Lung microvascular endothelial cell (primary cell): ENCODE measurements at regions not wholly inside any gene's neighbourhood (a gene's known extent, or its start where the extent isn't known, plus 50 kb on each side); places are given as distances from the start of the nearest gene placed in this dataset.

Experiments
- DNase-seq, 2 donors: peaks; one replicate each; pipeline versions ENCODE4 v3.0.0 to v3.0.0-alpha.2; 2010; ENCODE audit warnings: low read depth in 2 of 2

DNA sequence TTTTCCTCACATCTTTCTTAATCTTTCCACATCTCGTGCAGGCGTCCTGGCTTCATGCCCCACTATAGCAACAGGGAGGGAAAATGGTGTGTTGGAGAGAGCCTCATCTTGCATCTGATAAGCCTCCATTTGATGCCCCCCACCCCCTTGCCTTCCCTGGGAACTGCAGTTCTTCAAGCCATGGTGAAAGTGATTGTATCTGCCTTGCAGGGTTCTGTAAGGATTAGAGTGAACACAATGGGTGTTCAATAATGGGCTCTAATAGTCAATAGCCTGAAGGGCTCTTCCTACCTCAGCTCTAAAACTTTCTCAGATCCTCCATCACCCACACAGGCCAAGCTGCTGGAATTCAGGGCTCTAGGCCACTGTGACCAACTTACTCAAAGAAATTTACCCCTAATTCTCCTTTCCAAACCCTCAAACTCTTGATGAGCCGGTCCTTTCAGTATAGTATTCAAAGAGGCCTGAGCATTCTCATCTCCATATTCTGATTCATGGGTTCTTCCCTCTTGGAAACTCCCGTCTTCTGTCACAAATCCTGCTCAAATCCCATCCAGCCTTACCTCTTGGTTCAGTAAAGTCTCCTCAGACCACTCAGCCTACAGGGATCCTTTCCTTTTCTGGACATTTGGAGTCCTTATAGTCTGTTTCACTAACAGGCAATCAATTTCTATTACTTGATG lies 128.3 kb upstream of the TRIM2 start:
- no peak for DNase-seq

DNA sequence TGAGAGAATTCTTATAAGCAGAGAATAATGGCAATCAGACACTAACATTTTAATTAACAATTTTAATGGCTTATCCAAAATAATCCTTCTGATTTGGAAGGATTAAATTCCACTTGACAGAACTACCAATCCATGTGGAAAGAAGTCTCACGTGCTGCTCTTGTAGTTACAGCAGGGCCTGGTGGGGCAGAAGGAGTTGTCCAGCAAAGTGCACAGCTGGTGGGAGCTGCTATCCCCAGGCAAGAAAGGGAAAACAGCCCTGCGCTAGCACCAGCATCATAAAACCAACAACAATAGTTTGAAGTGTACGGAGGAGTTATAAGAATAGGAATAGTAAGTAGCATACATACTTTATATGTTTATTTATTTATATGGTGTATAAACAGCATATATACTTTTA lies 127.4 kb upstream of the TRIM2 start:
- no peak for DNase-seq

DNA sequence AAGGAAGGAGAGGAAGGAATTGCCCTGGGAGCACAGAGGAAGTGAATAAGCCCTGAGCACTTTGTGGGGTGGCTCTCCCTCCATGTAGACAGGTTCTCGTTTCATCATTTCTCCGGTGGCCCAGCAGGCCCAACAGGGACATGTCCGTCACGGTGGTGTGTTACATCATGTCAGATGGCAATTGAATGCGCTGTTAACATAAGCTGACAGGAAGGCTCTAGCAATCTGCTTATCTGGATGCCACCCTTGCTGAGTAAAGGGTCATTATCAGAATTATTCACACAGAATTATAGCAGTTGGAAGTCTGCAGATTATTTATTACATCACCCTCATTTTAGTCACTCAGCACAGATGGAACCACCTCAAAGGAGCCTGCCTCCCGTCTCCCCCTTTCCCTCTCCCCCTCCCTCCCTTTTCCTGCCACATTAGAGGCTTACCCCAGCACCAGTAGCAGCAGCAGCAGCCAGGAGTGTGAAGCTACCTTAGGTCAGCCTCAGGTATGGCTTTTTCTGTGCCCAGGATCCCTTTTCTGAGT lies 124.3 kb upstream of the TRIM2 start:
- peak in 1 of 2 donors; percentile 28 for DNase-seq

DNA sequence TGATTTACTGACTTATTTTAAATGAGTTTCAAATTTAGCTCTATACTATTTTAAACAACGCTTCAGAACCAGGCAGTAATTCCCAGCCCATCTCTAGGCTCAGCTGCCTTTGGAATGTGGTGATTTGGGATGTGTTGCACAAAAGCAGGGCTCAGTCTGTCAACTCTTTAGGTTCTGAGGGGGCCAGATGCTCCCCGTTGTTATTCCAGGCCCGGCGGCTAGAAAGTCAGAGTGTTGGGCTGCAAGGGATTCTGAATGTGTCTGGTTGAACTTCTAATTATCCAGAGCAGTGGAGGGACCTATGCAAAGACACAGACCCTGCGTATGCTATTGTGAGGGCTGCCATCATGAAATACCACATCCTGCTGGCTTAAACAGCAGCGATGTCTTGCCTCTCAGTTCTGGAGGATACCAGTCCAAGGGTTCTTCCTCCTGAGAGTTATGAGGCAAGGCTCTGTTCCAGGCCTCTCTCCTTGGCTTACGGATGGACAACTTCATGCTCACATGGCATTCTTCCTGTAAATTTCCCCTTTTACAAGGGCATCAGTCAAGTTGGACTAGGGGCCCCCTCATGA lies 123.2 kb upstream of the TRIM2 start:
- DNase-seq = no peak

DNA sequence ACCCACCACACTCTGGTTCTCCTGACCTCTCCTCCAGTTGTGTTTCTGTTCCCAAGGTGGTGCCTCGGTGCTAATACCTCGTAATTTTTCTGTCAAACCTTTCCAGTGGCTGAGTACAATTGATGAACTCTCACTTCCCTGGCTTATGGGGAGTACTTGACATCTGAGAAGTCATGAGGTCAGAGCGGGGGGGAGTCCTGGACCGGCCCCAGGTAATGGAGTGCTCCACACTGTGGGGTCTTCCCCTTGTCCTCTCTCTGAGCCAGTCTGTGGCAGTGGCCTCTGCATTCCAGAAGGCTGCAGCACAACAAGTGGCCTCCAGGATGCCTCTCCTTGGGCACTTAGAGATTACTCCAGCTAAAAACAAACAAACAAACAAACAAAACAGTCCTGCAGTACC lies 122.5 kb upstream of the TRIM2 start:
- no peak for DNase-seq

DNA sequence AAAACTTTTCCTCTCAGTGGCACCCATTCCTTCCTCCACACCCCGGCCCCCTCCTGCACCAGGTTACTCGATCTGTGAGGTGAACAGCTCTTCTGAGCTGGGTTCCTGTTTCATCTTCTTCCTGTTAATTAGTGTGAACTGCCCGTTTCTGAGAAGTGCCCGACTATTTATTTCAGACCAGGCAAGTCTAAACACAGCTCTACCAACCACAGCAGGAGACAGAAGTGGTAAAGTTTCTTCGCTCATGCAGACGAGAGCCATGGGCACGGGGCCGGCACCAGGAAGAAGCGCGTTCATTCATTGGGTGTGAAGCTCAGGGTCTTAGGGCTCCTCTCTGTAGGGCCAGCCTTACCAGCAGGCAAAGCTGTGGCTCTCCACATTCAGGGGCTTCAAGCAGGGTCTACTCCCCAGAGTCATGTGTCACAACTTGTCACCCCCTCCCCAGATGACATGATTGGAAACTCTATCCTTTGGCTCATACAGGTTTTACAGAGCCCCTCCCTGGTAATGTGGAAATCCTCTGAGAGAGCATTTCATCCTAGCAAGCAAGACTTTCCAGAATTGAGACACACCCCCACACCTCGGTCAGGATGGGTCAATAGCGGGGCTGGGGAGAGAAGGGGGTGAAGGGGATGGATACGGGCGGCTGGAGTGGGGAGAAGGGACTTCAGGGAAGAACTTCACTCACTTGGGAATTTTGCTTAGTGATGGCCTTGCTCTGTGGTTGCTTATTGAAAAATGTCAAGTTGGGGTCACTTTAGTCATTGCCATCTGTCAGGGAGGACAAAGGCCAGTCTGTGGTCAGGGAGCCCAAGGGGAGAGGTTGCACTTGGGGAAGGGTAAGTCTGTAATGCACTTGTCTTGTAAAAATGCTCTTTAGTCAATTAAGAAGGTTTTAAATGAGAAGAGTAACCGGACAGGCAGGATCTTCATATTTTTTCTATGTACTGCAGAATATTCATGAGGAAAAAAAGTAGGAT lies 121.6 kb upstream of the TRIM2 start:
- no peak for DNase-seq

DNA sequence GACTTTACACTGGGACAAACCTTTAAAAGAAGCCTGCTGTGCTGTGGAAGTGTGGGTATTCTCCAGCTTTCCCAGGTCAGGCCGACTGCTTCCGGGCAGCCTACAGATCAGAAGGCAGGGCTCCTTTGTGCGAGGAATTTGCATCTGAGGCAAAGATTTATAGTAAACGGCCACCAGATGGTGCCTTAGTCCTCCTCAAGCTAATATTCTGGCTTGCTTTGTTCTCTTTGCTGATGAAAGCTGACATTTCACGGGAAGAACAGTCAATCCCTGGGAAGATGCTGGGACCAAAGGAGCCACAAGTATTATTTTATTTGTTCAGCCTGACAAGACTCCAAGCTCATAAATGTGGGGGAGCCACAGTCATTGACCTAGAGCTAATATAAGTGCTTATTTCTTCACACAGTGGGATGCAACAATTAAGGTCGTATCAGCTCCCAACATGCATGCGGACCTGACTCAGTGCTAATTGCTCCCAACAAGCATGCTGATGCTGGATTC lies 120.7 kb upstream of the TRIM2 start:
- peak; percentile 76 to 79 for DNase-seq

DNA sequence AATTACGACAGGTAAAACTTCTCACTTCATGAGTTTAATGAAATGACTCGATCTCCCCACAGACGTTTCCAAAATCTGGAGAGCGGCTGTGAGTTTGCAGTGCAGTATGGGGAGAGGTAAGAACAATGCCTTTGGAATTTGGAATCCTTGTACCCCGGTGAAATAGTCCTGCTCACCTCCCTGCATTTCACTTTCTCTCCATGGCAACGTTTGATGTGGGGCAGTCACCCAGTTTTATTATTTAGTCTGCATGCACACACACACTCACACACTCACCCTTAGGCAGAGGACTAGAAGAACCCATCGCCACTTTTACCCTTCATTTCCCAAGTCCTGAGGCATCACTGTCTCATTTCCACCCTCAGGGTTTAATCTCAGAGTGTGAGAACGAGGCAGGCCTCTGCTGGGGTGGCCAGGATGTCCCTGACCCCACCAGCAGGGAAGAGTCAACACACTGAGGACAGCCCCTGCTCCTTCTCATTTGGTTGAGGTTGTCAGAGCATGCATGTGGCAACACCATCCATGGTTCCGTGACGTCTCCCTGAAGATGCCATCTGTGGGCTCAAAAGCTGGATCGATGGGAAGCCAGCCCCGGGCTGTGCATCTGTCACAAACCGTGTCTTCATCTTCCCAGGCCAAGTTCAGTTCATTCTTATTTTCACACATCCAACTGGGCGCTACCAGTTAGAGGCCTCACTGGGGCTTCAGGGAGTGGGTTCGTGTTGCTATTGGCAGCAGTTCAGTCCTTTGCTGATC lies 119.8 kb upstream of the TRIM2 start:
- no peak for DNase-seq

DNA sequence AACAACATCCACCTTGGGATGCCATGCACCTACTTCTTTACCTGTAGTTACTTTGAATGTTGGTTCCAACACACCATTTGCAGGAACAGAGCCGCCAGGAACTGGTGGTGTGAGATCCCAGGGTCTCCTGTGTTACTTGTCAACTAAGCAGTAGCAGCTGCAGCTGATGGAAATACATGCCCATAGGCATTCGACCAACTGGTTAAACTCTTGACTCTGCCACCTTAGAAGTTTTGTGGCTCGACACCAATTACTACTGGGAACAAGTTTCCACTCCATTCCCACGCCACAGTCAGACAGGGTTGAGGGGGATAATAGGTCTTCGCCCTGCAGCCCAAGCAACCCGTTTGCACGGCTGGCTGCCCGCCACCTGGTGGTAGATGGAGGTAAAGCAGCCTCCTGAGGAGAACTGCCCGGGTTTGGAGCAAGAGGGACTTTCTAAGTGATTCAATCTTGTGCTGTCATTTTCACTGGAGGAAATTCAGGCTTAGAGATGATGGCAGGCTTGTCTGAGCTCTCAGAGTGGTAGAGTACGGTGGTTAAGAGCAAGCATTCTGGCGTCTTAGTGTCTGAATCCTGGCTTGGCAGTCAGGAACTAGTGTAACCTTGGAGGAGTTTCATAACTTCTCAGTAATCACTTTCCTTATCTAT lies 119.1 kb upstream of the TRIM2 start:
- DNase-seq = peak; percentile 68 to 75

DNA sequence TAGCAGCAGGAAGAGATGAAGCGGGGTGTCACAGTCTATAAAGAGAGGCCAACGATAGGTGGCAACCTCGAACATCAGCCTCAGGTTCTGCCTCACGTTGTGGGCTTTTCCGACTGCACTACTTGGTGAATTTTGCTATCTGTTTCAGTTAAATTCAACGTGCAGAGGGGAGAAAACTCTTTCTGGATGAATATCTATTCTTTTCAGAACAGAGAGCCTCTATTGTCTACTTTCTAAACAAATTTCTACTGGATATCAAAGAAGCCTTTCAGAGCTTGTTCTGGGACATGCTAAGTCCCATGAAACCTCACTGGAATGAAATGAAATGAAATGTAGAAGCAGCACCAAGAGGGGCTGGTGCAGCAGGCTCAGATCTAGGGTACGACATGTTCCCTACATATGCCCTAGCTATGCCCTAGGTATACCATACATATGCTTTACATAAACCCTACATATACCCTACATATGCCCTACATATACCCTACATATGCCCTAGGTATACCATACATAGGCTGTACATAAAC lies 116.5 kb upstream of the TRIM2 start:
- no peak for DNase-seq

DNA sequence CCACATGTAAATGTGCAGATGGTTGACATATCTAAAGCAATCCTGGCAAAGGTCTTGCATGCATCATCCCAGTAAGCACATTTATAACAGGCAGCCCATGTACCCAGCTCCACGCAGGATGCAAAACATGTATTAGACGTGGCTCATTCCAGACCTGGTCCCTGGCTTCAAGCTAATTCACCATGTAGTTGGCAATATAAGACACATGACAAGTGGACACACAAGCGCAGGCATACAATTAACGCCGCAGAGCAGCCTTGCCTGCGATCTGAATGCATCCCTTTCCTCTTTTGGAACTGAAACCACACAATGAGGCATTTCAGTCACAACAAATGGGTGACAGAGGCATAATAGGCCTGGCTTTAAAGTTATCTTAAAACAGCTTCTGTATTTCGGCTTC lies 114.5 kb upstream of the TRIM2 start:
- DNase-seq = no peak

DNA sequence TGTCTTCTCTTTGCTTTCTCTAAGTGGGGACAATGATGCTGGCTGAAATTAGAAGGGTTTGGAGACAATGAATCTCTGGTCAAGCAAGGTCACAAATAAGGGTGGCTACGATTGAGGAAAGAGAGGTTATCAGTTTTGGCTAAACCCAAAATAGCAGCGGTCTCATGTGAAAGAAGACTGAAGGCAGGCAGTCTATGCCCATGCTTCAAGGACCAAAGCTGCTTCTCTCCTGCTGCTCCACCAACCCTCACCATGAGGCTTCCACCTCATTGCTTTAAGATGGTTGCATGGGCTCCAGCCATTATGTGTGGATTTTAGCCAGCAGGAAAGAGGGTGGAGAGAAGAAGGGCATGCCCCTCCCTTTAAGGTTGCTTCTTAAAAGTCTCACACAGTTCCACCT lies 114.1 kb upstream of the TRIM2 start:
- no peak for DNase-seq

DNA sequence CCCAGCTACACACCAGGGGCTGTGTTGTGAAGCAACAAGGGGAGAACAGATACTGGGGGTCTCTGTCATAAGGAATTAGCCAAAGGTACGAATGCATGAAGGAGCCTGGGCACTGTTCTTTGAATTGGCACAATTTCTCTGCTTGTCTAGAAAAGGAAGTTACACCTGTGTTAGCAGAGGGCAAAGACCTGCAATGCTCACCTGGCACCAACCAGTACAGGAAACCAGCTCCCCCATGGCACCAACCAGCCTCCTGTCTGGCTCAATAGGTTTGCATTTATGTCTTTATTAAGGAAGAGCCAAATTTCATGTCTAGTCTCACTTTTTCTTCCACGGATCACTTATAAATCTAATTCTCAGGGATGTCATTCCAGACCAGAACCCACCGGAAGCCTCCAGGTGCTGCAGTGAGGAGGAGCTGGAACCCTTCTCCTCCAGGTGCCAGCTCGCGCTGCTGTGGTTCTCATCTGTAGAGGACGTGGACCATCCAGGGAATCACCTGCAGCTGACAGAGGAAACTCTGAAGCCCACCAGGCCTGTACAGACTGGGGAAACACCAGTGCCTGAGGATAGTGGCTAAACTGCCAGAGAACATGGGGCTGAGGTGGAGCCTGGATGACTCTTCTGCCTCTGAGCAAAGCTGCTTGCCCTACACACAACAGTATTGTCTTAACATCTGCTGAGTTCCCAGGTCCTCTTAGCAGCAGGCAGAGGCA lies 113.4 kb upstream of the TRIM2 start:
- no peak for DNase-seq

DNA sequence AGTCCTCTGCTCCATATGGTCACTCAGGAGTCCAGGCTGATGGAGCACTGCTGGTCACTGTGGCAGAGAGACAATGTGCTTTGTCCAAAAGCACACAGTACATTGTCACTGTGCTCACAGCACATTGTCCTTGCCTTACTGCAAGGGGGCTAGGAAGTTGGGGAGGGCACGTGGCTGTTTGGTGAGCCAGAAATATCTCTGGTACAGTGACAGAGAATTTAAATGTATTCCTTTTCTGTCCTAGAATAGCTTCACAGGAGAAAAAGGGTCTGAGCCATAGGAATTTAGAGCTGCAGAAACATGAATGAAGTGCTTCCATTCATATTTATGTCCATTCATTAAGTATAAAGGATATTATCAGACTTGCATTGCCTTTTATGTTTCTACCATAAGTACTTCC lies 110.8 kb upstream of the TRIM2 start:
- no peak for DNase-seq

DNA sequence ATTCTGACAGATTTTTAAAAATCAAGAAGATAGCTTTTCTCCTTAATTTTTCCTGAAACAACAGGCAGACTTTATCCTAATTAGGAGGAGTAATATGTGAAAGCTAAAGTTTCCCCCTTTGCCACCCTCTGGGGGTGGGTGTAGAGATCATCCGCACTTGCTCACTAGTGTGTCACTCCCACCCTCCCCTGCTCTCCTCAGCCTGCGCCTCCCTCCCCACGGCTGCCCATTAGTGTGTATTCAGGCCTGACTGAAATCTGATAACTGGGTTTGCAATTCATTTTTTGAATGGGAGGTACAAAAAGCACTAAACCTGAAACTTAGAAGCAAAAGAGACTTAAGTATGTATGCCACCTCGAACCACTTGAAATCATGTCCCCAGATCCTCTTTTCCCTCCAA lies 110.4 kb upstream of the TRIM2 start:
- DNase-seq = no peak

DNA sequence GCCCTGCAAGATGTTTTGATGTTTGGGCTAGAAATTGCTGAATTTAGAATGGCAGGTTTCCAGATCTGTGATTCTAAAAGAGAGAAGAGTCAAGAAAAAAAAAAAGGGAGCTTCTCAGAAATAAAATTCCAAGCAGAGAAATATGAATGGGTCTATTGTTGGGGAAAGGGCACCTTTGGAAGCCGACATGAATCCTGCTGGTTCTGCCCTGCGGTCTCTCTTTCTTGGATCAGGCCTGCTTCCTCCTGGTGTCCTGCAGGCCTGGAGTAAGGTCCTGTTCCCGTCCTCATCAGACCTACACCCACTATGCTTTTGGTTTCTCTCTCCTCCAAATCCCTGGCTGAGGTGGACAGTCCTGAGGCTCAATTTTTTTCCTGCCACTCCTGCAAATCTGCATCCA lies 109.8 kb upstream of the TRIM2 start:
- no peak for DNase-seq

DNA sequence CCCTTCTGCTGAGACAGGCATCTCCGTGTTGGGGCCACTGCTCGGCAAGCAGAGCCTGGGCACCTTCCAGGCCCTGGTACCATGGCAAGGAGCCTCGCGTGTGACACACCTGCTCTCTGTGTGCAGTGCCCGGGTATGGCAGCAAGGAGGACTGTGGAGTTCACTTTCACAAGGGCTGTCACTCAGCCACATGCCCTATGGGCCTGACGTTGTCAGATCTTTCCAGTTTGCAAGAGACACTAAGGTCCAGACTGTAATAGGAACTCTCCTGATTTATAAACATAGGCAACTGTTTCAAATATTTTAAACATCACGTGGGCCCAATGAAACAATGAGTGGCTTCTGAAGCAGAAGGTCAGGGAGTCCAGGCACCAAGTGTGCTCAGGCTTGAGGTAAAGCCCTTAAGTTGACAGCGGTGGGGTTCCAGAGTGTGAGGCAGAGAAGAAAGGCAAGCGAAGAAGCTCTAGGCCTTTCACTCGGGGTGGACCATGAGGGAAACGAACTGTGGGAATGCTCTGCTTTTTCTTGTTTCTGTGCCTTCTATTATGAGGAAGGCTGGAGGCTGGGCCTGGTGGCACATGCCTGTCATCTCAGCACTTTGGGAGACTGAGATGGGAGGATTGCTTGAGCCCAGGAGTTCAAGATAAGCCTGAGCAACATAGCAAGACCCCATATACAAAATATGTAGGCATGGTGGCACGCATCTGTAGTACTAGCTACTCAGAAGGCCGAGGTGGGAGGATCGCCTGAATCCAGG lies 108.6 kb upstream of the TRIM2 start:
- no peak for DNase-seq

DNA sequence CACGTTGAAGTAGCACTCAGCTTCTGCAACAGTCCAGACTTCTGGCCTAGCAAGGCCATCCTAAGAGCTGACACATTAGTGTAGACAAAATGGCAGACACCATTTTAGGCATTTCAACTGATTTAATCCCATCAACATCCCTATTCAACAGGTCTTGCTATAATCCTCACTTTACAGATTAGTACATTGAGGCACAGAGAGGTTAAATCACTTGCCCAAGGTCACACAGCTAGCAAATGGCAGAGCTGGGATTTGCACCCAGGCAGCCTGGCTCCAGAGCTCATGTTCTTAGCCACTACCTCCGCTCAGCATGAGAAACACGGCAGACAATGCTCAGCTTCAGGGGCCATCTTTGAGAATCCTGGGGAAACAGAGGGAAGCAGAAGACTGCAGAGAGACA lies 107.9 kb upstream of the TRIM2 start:
- DNase-seq = no peak

DNA sequence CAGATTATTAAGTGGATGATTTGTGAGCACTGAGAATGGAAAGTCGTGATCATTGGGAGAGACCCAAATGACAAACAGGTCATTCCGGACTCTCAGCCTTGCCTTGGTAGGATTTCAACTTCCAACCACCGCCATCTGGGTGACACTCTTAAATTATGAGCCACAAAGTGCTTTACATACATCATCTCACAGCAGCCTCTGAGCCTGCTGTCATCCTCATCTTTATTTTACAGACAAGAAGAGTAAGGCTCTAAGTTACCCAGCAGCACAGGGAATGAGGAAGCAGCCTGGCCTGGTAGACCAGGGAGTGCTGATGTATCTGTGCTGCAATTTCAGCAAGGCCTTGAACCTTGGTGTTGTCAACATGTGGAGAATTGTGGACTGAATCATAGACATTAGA lies 105.8 kb upstream of the TRIM2 start:
- DNase-seq = no peak
